Epidermal melanocyte (primary cell): ENCODE measurements at regions not wholly inside any gene's neighbourhood (a gene's known extent, or its start where the extent isn't known, plus 50 kb on each side); places are given as distances from the start of the nearest gene placed in this dataset.

ENCODE experiments used
- DNase-seq: peaks from one replicate; pipeline ENCODE4 v3.0.0; 2011; ENCODE audit warnings: low spot score; ENCODE audit not compliant: insufficient read length

DNA sequence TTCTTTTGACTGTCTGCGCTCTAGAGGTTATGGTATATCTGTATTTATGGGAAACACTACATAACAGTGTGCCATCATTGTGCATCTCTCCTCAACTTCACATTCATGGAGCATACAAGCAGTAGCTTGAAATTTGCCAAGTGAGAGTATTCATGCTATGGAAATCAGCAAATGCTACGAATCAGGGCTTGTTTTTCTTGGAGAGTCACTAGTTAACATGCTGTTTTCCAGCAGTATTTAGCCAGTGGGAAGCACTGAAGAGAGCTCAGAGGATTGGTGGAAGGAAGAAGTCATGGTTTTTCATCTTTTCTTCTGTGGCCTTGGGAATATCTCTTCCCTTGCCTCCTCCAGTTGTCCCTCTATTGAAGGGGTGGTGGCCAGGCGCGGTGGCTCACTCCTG lies 303.0 kb downstream of the PSAT1 start:
- DNase-seq: no peak

DNA sequence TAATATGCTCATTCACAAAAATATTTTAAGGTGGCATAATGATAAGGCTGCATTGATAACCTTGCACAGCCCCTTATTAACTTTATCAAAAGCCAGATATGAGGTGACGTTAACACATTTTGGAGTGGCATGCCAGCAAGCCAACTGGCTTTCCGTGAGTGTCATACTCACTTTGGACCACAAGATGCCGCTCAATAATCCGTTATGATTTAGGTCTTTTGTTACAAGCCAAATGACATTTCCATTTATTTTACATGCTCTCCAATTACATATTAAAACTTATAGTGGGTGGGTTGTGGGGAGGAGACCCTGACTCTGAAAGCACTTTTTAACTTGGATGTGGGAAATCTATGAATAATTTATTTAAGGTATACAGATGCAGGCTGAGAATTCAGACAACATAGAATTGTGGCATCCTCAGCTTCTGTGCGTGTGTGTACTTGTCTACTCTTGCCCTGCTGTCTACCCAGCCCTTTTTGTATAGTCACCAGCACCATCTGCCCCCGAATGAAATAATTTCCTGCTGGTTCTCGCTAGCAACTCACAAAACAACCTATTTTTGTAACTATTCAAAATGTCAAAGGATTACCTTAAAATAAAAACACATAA lies 305.1 kb downstream of the PSAT1 start:
- DNase-seq: no peak

DNA sequence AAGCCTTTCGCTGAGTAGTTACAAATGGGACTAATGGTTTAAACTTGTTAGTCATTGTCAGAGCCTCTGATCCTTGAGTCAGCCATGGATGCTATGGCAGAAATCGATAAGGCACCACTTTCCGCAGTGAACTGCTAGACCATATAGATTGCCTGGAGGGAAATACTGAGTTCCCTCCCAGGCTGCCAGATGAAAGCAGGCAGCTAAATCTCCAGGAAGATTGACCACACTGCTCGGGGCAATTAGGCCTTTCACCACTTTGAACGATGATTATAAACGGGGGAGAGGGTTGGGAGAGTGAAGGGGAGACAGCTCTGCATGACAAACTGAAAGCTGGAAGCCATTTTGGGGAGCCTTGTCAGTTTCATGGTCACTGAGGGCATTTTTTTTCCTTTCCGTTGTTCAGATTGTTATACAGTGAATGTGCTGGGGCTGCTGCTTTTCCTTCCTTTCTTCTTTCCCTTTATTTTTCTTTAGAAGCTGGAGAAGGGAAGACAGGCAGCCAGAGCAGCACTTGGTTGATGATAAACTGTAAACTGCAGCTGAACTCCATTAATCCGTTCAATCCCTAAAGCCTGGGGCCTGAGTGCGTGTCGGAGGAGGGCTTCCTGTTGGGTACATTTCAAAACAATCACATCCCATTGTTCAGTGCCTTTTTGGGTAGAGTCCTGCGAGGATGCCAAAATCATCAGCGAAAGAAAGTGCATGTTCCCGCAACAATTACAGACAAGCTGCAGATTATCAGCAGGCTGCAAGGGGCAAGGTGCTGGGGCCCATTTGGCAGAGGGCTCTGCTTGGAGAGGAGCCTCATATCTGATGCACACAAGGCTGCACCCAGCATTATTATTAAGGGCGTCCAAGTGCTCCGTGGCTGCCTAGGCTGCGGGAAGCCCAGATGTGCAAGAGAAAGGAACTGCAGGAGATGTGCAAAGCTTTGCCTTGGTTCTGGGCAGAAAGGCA lies 308.4 kb downstream of the PSAT1 start:
- DNase-seq: no peak

DNA sequence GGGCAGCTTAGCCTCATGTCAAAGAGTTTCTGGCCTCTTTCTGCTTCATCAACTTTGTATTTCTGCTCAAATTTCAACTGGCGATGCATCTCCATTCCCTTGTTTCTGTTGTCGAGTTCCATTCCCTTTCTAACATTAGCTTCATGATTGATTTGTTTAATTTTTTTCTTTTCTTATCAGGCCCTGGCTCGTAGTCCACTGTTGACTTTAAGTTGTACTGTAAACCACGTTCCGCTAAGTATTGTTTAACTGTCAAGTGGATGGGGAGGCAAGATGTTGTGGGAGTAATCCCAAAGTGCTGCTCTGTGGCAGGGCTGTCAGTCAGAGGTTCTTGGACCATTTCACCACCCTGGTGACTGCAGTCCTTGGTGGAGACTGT lies 309.1 kb downstream of the PSAT1 start:
- no peak for DNase-seq

DNA sequence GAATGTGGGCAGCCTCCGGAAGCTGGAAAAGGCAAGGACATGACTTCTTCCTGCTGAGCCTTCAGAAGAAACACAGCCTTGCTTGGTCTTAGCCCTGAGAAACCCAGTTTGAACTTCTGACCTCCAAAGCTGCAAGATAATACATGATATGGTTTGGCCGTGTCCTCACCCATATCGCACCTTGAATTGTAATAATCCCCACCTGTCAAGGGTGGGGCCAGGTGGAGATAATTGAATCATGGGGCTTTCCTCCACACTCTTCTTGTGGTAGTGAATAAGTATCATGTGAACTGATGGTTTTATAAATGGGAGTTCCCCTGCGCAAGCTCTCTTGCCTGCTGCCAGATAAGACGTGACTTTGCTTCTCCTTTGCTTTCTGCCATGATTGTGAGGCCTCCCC lies 310.9 kb downstream of the PSAT1 start:
- no peak for DNase-seq

DNA sequence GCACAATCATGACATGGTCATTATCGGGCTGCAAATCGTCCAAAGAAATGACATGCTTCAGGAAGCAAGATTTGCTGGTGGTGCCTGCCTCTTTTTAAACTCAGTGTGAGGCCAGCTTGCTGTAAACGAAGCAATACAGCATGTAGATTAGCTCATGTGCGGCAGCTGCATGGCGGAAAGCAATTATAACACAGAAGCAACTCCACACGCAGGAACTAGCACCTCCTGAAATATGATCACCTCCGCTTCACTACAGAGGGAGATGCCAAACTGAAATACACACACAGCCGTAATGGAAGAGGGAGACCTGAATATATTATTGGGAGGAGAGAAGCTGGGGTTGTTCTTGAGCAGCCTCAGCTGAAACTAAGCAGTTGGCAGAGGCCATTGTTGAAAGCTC lies 312.5 kb downstream of the PSAT1 start:
- DNase-seq: no peak

DNA sequence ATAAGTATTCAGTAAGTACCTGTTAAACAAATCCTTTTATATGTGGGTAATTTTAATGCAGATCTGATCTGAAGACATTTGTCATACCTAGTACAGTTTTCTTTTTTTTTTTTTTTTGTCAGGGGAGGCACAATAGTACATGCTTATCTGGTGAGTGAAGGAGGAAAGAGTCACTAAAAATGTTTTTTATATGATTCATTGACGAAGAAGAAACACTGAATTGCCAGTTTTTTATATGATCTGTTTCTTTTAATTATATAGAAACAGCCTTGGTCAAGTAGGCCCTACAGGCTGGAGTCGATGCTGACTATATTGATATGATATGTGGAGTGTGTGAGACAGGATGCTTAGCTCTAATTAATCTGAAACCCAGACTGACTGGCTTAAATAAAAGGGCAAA lies 315.2 kb downstream of the PSAT1 start:
- DNase-seq: no peak

DNA sequence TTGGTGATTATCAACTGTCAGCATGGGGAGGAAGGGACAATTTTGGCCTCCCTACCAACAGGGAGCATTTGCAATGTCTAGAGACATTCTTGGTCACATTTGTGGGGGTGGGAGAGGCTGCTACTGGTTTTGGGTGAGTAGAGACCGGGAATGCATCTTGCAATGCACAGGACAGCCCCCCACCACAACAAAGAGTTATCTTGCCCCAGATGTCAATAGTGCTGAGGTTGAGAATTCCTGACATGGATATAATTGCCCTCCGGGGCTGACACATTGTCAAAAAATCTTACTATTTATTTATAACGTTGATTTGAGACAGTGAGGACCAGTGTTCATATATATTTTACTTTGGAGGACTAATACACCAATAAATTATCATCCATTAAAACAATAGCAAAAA lies 316.1 kb downstream of the PSAT1 start:
- no peak for DNase-seq

DNA sequence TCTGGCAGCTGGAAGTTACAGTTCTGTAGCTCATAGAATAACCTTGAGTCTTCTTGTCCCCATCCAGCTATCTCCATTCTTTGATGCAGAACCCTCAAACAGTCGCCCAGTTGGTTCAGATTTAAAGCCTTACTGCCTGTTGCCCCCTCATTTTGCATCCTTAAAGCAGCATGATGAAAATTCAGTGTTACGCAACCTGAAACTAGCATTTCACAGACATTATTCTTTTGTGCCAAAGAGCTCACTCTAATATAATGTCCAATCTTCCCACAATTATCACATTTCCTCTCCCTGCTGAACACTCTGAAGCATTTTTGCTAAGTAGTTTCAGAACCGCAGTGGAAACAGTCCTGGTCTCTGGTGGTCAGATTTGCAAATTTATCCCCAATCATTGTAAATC lies 318.0 kb downstream of the PSAT1 start:
- no peak for DNase-seq

DNA sequence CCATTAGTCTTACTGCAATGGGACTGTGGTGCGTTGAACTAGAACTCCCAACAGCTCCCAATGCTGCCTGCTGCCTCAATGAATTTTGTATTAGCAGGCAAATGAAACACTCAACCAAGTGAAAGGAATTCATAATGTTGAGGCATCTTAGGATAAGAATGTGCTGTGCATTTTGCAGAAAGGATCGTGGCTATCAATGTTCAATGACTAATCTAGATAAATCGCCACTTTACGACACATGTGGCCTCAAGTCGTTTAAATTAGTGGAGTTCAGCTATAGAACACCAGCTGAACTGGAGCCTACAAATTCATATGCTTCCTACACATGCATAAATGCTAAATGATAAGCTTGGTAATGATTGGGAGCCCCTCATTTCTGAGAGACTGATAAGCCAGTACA lies 318.4 kb downstream of the PSAT1 start:
- no peak for DNase-seq

DNA sequence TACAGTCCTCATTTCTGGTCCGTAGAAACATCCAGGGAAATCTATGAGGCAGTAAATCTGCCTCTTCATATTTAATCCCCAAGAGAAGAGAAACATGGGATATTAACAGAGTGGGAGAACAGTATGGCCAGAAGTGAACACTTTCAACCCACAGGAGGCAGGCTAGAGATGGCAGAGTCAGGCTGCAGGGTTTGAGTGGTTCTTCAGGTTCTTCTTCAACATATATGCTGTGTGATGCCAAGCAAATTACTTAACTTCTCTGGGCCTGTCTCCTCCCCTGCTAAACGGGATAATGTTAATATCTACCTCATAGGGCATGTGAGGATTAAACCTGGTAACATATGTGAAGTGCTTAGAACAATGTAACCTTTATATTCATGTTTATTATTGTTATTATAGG lies 321.8 kb downstream of the PSAT1 start:
- DNase-seq: no peak

DNA sequence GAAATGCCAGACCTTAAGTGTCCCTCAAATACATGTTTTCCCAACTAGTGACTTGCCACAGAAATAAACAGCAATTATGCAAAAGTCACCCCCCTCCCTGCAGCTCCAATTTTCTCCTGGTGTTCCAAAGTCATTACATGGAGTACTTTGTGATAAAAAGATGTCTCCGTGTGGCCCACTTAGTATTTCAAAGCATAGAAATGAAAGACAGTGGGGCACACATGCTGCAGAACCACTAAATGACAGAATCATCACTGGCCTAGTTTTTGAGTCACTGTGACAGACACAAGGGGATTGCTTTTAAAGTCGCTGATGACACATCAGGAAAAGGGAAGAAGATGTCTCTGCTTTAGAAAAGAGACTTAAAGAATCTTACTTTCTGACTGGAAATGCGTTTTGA lies 323.4 kb downstream of the PSAT1 start:
- DNase-seq: no peak

DNA sequence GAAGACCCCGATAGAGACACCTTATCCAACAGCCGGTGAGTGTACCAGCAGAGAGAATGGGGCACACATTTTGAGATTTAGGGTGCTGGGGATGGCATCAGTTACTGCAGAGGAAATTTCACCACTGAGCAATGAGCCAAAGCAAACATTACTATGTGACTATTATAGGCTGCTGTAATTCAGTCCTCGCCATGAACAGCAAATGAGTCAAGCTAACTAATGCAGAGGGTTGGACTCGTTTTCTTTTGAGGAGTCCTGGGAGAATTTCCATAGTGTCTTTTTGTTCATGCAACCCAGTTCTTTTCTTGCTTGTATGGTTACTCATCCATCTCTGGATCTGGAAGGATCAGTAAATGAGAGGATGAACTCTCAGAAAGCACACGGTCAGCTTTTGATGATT lies 323.8 kb downstream of the PSAT1 start:
- DNase-seq: no peak

DNA sequence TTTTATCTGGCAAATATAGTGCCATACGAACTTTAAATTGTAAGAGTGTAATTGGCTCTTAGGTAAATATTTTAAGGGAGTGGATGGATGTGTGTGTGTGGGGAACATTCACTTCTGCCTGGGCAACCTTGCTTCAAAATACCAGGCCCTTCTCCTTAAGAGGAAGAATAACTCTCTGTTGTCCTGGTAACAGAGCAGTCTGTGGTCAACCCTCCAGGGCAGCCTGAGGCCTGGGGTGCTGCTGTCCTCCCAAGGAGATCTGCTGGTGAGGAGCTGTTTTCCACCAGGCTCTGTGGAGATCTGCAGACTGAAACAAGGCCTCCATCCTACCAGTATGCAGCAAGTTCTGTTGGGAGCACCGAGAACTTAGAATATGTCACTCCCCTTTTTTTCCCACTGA lies 325.2 kb downstream of the PSAT1 start:
- DNase-seq: no peak

DNA sequence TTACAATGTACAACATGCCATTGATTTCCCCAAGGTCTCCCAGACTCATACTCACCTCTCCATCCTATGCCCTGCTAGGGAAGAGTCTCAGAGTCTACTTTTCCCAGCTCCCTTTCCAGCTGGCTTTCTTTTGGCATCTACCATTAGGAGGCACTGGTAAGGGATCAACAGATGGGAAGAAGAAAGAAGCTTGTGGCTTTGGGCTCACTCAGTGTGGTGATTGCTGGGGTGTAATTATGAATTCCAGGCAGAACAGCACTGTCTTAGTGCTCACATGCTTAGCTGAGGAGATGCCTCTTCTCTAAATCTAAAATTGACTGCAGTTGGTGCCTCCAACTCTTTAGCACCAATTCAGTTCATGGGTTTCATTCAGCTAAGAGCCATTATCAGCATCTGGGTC lies 330.0 kb downstream of the PSAT1 start:
- no peak for DNase-seq

DNA sequence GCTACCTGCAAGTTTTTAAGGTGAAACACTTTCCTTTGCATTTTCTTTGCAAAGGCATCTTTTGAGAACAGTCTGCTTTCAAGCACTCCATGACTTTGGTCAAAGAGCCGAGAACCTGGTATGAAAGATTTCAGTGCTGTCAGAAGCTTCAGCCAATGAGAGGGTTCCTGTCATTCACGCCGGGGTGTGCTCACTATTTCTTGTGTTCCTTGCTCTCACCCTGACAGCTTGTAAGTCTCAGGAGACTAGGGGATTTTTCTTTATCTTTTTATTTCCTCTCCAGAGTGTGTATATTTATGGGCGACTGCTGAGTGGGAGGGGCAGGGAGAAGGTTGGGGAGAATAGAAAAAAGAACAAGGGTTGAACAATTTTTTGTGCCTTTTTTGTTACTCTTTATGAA lies 334.0 kb downstream of the PSAT1 start:
- no peak for DNase-seq

DNA sequence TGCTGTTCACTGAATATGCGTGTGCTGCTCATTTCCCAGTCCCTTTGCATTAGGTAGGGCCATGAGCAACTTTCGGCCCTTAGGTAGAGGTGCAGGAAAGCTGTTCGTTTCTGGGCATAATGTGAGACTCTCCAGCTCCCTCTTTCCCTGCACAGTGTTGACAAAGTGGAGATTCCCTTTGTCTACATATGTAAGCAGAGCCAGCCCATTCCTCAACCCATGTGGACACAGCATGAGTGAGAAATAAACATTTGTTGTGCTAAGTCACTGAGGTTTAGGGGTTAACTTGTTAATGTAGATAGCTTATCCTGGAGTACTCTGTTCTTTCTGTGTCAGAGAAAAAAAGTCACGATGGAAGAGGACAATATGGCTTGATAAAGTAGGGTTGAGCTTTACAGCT lies 343.8 kb downstream of the PSAT1 start:
- DNase-seq: no peak

DNA sequence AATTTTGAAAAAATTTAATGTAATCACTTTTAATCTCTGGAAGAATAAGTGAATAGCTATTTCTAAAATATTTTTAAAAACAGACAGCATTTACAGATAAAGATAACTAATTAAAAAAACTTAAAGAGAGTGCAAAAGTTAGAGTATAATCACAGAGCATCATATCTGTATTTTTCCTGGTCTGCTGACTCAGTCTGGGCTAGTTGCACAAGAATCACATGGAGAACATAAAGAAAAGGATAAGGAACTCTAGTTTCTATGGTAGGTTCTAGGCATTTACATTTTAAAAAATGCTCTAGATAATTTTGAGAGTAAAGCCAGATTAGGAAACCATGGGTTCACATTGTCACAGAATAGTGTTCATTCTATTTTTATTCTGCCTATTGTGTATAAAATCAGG lies 347.4 kb downstream of the PSAT1 start:
- no peak for DNase-seq

DNA sequence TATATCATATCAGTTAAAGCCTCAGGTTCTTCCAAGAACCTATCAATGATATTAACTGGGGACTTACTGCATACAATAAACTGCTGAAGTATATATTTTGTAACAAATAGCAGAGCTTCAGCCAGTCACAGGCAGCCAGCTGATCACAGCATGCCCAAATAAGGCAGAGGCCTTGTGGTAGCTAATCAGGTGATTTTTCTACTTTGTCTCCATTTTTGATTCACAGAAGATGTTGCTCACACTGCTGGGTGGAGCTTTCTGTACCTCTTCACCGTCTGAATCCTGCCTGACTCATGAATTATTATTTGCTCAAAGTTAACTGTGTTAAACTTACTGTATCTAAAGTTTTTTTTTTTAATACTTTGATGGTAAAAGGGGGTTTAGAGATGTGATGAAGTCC lies 357.4 kb downstream of the PSAT1 start:
- no peak for DNase-seq

DNA sequence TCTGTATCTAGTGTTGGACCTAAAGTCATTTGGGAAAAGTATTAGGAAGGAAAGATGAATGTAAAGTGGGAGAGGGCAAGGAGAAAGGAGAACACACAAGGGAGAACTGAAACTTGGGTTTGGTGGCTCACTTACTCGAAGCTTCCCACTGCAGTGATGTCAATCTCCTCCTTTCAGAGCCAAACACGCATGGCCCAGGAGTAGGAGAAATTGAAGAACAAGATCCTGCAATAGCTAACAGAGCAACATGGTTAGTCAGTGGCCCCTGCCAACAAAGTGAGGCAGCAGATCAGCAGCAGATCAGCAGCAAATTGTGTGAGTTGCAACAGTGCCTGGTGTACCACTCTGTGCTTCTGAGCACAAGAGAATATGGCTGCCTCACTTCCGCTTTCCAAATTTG lies 366.4 kb downstream of the PSAT1 start:
- no peak for DNase-seq

DNA sequence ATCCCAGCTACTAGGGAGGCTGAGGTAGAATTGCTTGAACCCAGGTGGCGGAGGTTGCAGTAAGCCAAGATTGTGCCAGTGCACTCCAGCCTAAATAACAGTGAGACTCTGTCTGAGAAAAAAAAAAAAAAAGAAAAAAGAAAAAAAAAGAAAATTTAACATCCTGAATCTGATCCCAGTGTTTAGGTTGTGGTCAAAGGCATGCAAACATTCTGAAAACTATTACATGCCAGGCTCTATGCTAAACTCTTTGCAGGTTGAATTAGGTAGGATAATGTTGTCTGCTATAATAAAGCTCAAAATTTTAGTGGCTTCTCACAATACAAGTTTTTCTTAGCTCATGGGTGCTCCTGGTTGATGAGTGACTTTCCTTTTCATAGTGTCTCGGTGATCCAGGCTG lies 367.4 kb downstream of the PSAT1 start:
- no peak for DNase-seq

DNA sequence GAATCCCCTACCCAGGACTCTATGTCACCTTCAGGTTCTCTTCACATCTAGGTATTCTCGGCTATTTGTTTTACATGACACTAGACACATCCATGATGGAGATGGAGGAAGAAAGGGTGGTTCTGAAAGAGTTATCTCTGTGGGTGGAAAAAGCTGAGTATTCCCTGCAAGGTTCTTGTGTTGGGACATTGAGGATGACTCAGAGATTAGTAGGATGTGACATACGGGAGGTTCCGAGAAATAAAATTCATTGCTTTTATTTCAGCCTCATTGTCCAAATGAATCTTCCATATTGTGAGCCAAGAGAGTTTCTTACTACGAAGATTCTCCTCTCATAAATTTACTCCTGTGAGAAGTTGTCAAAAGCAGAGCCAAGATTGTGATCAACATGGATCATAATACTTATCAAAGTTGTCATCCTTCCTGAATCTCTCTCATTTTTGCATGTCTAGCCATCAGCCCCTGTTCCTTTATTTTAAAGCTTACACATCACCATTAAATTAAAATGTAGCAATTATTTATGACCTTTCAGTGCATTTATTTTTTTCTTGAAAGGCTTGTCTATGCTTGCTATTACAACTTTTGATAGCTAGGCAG lies 370.0 kb downstream of the PSAT1 start:
- DNase-seq: no peak
